ENCODE measurements at regions not wholly inside any gene's neighbourhood (a gene's known extent, or its start where the extent isn't known, plus 50 kb on each side); places are given as distances from the start of the nearest gene placed in this dataset.

- no peak overlapping the region for H3K4me3 ChIP-seq (ENCODE audit: low read depth, low read length)
- no peaks in the 10 kb centered on the region for H3K27me3 ChIP-seq (ENCODE audit: control insufficient read depth, insufficient read depth, low read length)
- no peak for TF ChIP-seq CTCF (IDR thresholded peaks at IDR 0.05; ENCODE audit: insufficient read depth, low read length, poor library complexity, severe bottlenecking)
- no peak for DNase-seq (ENCODE audit: low read depth)
- H3K36me3 ChIP-seq (ENCODE audit: control insufficient read depth, insufficient read depth, low read length) = no peaks in the 10 kb centered on the region
These were observed 173.9 kb downstream of the RNF152 start for GRCh38 chr18:61718944-61719343.

- no peak for DNase-seq (ENCODE audit: low read depth)
- Histone ChIP-seq H3K27me3 (ENCODE audit: control insufficient read depth, insufficient read depth, low read length) (no peaks in the 10 kb centered on the region), H3K4me3 (ENCODE audit: low read depth, low read length) (no peak overlapping the region), H3K36me3 (ENCODE audit: control insufficient read depth, insufficient read depth, low read length) (no peaks in the 10 kb centered on the region)
- TF ChIP-seq CTCF (IDR thresholded peaks at IDR 0.05; ENCODE audit: insufficient read depth, low read length, poor library complexity, severe bottlenecking) = no peak
These were observed 178.4 kb downstream of the RNF152 start for GRCh38 chr18:61714421-61714820.

GRCh38 chr18:61713502-61713901 lies 179.3 kb downstream of the RNF152 start:
- no peaks in the 10 kb centered on the region for H3K27me3 ChIP-seq (ENCODE audit: control insufficient read depth, insufficient read depth, low read length)
- H3K36me3 ChIP-seq (ENCODE audit: control insufficient read depth, insufficient read depth, low read length) = no peaks in the 10 kb centered on the region
- no peak overlapping the region for H3K4me3 ChIP-seq (ENCODE audit: low read depth, low read length)
- DNase-seq (ENCODE audit: low read depth) = no peak
- TF ChIP-seq CTCF (IDR thresholded peaks at IDR 0.05; ENCODE audit: insufficient read depth, low read length, poor library complexity, severe bottlenecking) = no peak

GRCh38 chr18:61710082-61710620 lies 182.7 kb downstream of the RNF152 start:
- Histone ChIP-seq H3K4me3 (ENCODE audit: low read depth, low read length) (no peak overlapping the region), H3K27me3 (ENCODE audit: control insufficient read depth, insufficient read depth, low read length) (no peaks in the 10 kb centered on the region), H3K36me3 (ENCODE audit: control insufficient read depth, insufficient read depth, low read length) (no peaks in the 10 kb centered on the region)
- no peak for DNase-seq (ENCODE audit: low read depth)
- no peak for TF ChIP-seq CTCF (IDR thresholded peaks at IDR 0.05; ENCODE audit: insufficient read depth, low read length, poor library complexity, severe bottlenecking)

GRCh38 chr18:61706276-61706915 lies 186.4 kb downstream of the RNF152 start:
- TF ChIP-seq CTCF (IDR thresholded peaks at IDR 0.05; ENCODE audit: insufficient read depth, low read length, poor library complexity, severe bottlenecking) = no peak
- no peak for DNase-seq (ENCODE audit: low read depth)

GRCh38 chr18:61703508-61703907 lies 189.3 kb downstream of the RNF152 start:
- H3K27me3 ChIP-seq (ENCODE audit: control insufficient read depth, insufficient read depth, low read length) = no peaks in the 10 kb centered on the region
- no peaks in the 10 kb centered on the region for H3K36me3 ChIP-seq (ENCODE audit: control insufficient read depth, insufficient read depth, low read length)
- TF ChIP-seq CTCF (IDR thresholded peaks at IDR 0.05; ENCODE audit: insufficient read depth, low read length, poor library complexity, severe bottlenecking) = no peak
- H3K4me3 ChIP-seq (ENCODE audit: low read depth, low read length) = no peak overlapping the region
- no peak for DNase-seq (ENCODE audit: low read depth)

More at GRCh38 chr18:61706276-61706915, 186.4 kb downstream of the RNF152 start:
- H3K27me3 ChIP-seq (ENCODE audit: control insufficient read depth, insufficient read depth, low read length) = no peaks in the 10 kb centered on the region
- no peaks in the 10 kb centered on the region for H3K36me3 ChIP-seq (ENCODE audit: control insufficient read depth, insufficient read depth, low read length)
- no peak overlapping the region for H3K4me3 ChIP-seq (ENCODE audit: low read depth, low read length)

Data from kidney epithelial cell (primary cell).